Loucy (cell line): ENCODE measurements at regions not wholly inside any gene's neighbourhood (a gene's known extent, or its start where the extent isn't known, plus 50 kb on each side); places are given as distances from the start of the nearest gene placed in this dataset.

Source experiments
- EZH2phosphoT487 ChIP-seq: fragments of 200-600 bp; IDR thresholded peaks from 2 replicates; pipeline ENCODE4 v1.6.1; 2018; ENCODE audit warnings: antibody characterized with exemption, mild to moderate bottlenecking, moderate library complexity, borderline replicate concordance
- TF ChIP-seq, protein P1 (sequence below): fragments of 200-600 bp; sonication (generic); conservative IDR thresholded peaks from 2 replicates; pipeline ENCODE4 v1.5.1; 2014; ENCODE audit warnings: mild to moderate bottlenecking, antibody characterized with exemption, low read length

DNA sequence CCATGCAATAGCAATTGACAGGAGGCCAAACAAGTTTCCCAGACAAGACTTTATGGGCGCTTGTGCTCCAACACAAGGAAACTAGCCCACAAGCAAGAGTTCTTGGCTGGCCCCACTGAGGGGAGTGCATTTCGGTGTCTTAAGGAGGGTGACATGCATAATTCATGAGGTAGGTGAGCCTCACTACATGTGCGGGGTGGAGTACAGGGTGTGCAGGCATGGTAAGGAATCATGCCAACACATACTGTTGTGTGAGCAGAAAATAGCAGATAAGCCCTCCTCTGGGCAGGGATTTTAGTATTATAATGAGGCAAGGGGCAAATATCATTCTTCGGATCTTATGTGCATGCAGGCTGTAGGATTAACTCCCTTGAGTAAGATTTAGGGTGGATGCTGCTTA is 78.7 kb upstream of the SLC1A4 start:
- TF ChIP-seq, protein P1, sequence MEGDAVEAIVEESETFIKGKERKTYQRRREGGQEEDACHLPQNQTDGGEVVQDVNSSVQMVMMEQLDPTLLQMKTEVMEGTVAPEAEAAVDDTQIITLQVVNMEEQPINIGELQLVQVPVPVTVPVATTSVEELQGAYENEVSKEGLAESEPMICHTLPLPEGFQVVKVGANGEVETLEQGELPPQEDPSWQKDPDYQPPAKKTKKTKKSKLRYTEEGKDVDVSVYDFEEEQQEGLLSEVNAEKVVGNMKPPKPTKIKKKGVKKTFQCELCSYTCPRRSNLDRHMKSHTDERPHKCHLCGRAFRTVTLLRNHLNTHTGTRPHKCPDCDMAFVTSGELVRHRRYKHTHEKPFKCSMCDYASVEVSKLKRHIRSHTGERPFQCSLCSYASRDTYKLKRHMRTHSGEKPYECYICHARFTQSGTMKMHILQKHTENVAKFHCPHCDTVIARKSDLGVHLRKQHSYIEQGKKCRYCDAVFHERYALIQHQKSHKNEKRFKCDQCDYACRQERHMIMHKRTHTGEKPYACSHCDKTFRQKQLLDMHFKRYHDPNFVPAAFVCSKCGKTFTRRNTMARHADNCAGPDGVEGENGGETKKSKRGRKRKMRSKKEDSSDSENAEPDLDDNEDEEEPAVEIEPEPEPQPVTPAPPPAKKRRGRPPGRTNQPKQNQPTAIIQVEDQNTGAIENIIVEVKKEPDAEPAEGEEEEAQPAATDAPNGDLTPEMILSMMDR = no peak
- no peak for TF ChIP-seq EZH2phosphoT487
